H9 (cell line): ENCODE measurements at regions not wholly inside any gene's neighbourhood (a gene's known extent, or its start where the extent isn't known, plus 50 kb on each side); places are given as distances from the start of the nearest gene placed in this dataset.

Experiments
- DNase-seq: peaks from one replicate; pipeline ENCODE4 v3.0.0-alpha.2; 2017
- H2AFZ ChIP-seq: one replicate; pipeline ENCODE4 v1.6.1; 2013; ENCODE audit warnings: mild to moderate bottlenecking, low read length, control low read depth, moderate library complexity
- H2AK5ac ChIP-seq: 2 replicates; pipeline ENCODE4 v1.6.1; 2013; ENCODE audit warnings: low read length, control low read depth, mixed read lengths; ENCODE audit not compliant: insufficient read length
- H2BK120ac ChIP-seq: one replicate; pipeline ENCODE4 v1.6.1; 2013; ENCODE audit warnings: low read depth, mild to moderate bottlenecking, low read length, control low read depth, inconsistent platforms; ENCODE audit not compliant: poor library complexity, severe bottlenecking
- H2BK12ac ChIP-seq: 2 replicates; pipeline ENCODE4 v1.6.1; 2013; ENCODE audit warnings: low read length, control low read depth, mixed read lengths, low read depth; ENCODE audit not compliant: insufficient read length
- H2BK15ac ChIP-seq: 2 replicates; pipeline ENCODE4 v1.6.1; 2013; ENCODE audit warnings: low read depth, low read length, control low read depth
- H2BK20ac ChIP-seq: one replicate; pipeline ENCODE4 v1.6.1; 2013; ENCODE audit warnings: low read depth, mild to moderate bottlenecking, low read length, control low read depth, inconsistent platforms; ENCODE audit not compliant: poor library complexity, severe bottlenecking
- H2BK5ac ChIP-seq: 2 replicates; pipeline ENCODE4 v1.6.1; 2013; ENCODE audit warnings: low read length, control low read depth, mixed read lengths; ENCODE audit not compliant: insufficient read length
- H3K14ac ChIP-seq: 2 replicates; pipeline ENCODE4 v1.6.1; 2013; ENCODE audit warnings: low read length, control low read depth; ENCODE audit not compliant: insufficient read depth
- H3K18ac ChIP-seq: 2 replicates; pipeline ENCODE4 v1.6.1; 2013; ENCODE audit warnings: low read depth, mild to moderate bottlenecking, mixed read lengths, low read length, control low read depth; ENCODE audit not compliant: insufficient read length
- H3K23ac ChIP-seq: 2 replicates; pipeline ENCODE4 v1.6.1; 2013; ENCODE audit warnings: low read length, control low read depth, mixed read lengths, low read depth; ENCODE audit not compliant: insufficient read length
- H3K23me2 ChIP-seq: 2 replicates; pipeline ENCODE4 v1.6.1; 2013; ENCODE audit warnings: low read depth, mild to moderate bottlenecking, mixed read lengths, low read length, control low read depth; ENCODE audit not compliant: insufficient read length, poor library complexity, severe bottlenecking
- H3K27ac ChIP-seq: 2 replicates; pipeline ENCODE4 v1.5.1; 2013; ENCODE audit warnings: low read length, control low read depth, mixed read lengths, low read depth; ENCODE audit not compliant: insufficient read length
- H3K27me3 ChIP-seq: 2 replicates; pipeline ENCODE4 v1.6.1; 2013; ENCODE audit warnings: low read length, control low read depth, inconsistent platforms; ENCODE audit not compliant: insufficient read depth
- H3K4ac ChIP-seq: 2 replicates; pipeline ENCODE4 v1.6.1; 2013; ENCODE audit warnings: low read depth, mild to moderate bottlenecking, control low read depth, inconsistent platforms, low read length, moderate library complexity
- H3K4me1 ChIP-seq: 2 replicates; pipeline ENCODE4 v1.6.1; 2013; ENCODE audit warnings: low read length, control low read depth, inconsistent platforms; ENCODE audit not compliant: insufficient read depth
- H3K4me2 ChIP-seq: 2 replicates; pipeline ENCODE4 v1.6.1; 2013; ENCODE audit warnings: low read length, control low read depth, mixed read lengths; ENCODE audit not compliant: insufficient read length, insufficient read depth
- H3K56ac ChIP-seq: 2 replicates; pipeline ENCODE4 v1.6.1; 2013; ENCODE audit warnings: low read depth, mild to moderate bottlenecking, mixed read lengths, low read length, control low read depth; ENCODE audit not compliant: insufficient read length
- H3K79me1 ChIP-seq: 2 replicates; pipeline ENCODE4 v1.6.1; 2013; ENCODE audit warnings: low read depth, mild to moderate bottlenecking, moderate library complexity, low read length, control low read depth, inconsistent platforms; ENCODE audit not compliant: insufficient read depth, poor library complexity, severe bottlenecking
- H3K79me2 ChIP-seq: 2 replicates; pipeline ENCODE4 v1.6.1; 2013; ENCODE audit warnings: low read length, control low read depth, inconsistent platforms; ENCODE audit not compliant: insufficient read depth
- H3K9ac ChIP-seq: 2 replicates; pipeline ENCODE4 v1.6.1; 2013; ENCODE audit warnings: low read length, control low read depth, mixed read lengths; ENCODE audit not compliant: insufficient read length; ENCODE audit errors: extremely low read depth
- H3K9me3 ChIP-seq: one replicate; pipeline ENCODE4 v1.6.1; 2013; ENCODE audit warnings: low read depth, low read length, inconsistent platforms; ENCODE audit not compliant: control insufficient read depth
- H3T11ph ChIP-seq: one replicate; pipeline ENCODE4 v1.6.1; 2013; ENCODE audit warnings: mild to moderate bottlenecking, low read length, control low read depth, inconsistent platforms
- H4K20me1 ChIP-seq: one replicate; pipeline ENCODE4 v1.6.1; 2013; ENCODE audit not compliant: control insufficient read depth, insufficient read length, insufficient read depth
- H4K5ac ChIP-seq: 2 replicates; pipeline ENCODE4 v1.6.1; 2013; ENCODE audit warnings: low read depth, mild to moderate bottlenecking, mixed read lengths, low read length, control low read depth; ENCODE audit not compliant: insufficient read length
- H4K8ac ChIP-seq: replicated peaks from 2 replicates; pipeline ENCODE4 v1.6.1; 2013; ENCODE audit warnings: low read length, control low read depth, mixed read lengths, low read depth; ENCODE audit not compliant: insufficient read length
- H4K91ac ChIP-seq: 2 replicates; pipeline ENCODE4 v1.6.1; 2013; ENCODE audit warnings: low read depth, mild to moderate bottlenecking, moderate library complexity, mixed read lengths, low read length, control low read depth; ENCODE audit not compliant: insufficient read length
- H3K27ac Mint-ChIP-seq, 3 experiments: 2 replicates in 2 of 3; 3 replicates in 1 of 3; pipeline ENCODE4 v1.8.0; 2020 to 2021; ENCODE audit warnings: mixed read lengths in 3 of 3, mild to moderate bottlenecking in 1 of 3, moderate library complexity in 1 of 3
- H3K27me3 Mint-ChIP-seq: 2 replicates; pipeline ENCODE4 v1.8.0; 2021; ENCODE audit warnings: low read depth, mild to moderate bottlenecking, moderate library complexity, mixed read lengths
- H3K36me3 Mint-ChIP-seq, 3 experiments: 2 replicates in 2 of 3; 3 replicates in 1 of 3; pipeline ENCODE4 v1.8.0; 2020 to 2021; ENCODE audit warnings: low read depth in 3 of 3, mixed read lengths in 3 of 3; ENCODE audit not compliant: insufficient read depth in 1 of 3
- H3K4me1 Mint-ChIP-seq, 2 experiments: 2 replicates each; pipeline ENCODE4 v1.8.0; 2020; ENCODE audit warnings: mixed read lengths in 2 of 2
- H3K4me3 Mint-ChIP-seq, 2 experiments: 2 replicates in 1 of 2; 3 replicates in 1 of 2; pipeline ENCODE4 v1.8.0; 2020 to 2021; ENCODE audit warnings: mild to moderate bottlenecking in 2 of 2, mixed read lengths in 2 of 2, moderate library complexity in 1 of 2
- H3K9me3 Mint-ChIP-seq, 2 experiments: 2 replicates in 1 of 2; 3 replicates in 1 of 2; pipeline ENCODE4 v1.8.0; 2020; ENCODE audit warnings: mild to moderate bottlenecking in 2 of 2, mixed read lengths in 2 of 2, moderate library complexity in 1 of 2
- WGBS: extraction: QIAGEN DNeasy Blood & Tissue Kit; methylation state at CpG from one replicate; pipeline ENCODE4 v1.1.7; 2013; ENCODE audit warnings: missing lambda C conversion rate, low lambda C conversion rate, mixed read lengths; ENCODE audit not compliant: insufficient read length; ENCODE audit errors: extremely low coverage; 5-methylcytosine and 5-hydroxymethylcytosine counted together
- TF ChIP-seq, protein P1 (sequence below): fragments of 200-600 bp; sonication (generic); conservative IDR thresholded peaks from 3 replicates; pipeline ENCODE4 v1.8.0; 2021; ENCODE audit warnings: antibody characterized with exemption, mild to moderate bottlenecking

DNA sequence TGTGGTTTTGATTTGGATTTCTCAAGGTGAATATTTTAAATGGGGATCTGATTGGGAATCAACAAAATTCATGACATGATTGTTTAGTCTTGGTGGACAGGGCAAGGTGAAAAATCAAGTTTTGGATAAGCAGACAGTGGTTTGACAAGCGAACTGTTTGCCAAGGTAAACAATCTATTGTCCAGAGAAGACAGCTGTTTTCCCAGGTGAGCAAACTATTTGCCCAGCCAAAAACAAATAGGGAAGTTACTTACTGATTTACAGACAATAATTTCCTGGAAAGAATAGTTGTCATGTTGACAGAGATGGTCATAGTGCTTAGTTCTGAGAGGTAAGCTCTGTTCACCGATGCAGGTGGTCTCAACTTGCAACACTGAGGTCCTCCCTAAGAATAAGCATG lies 94.0 kb upstream of the STEAP1B start:
- Mint-ChIP-seq H3K4me1 (peaks cover 15 to 20% of the 10 kb centered on the region in 2 experiments), H3K27ac (no peak overlapping the region), H3K9me3 (peaks cover 2 to 3% of the 10 kb centered on the region in 2 experiments; a peak in 2 of 5 replicates), H3K36me3 (peaks cover 0 to 4% (median 0%) of the 10 kb centered on the region in 3 experiments; a peak in 3 of 7 replicates), H3K4me3 (no peak overlapping the region), H3K27me3 (no peaks in the 10 kb centered on the region)
- Histone ChIP-seq H3K23me2 (no peaks in the 10 kb centered on the region), H3K4me1 (peaks cover 5% of the 10 kb centered on the region; the same call in 1 of the 2 replicates), H3K9me3 (no peaks in the 10 kb centered on the region), H3K9ac (no peak overlapping the region), H3K4me2 (no peak overlapping the region), H3T11ph (no peak overlapping the region), H4K8ac (no peak overlapping the region), H2BK15ac (no peak overlapping the region), H4K5ac (no peak overlapping the region), H3K79me1 (no peaks in the 10 kb centered on the region), H3K27me3 (no peaks in the 10 kb centered on the region), H3K23ac (no peak overlapping the region), H4K20me1 (no peaks in the 10 kb centered on the region), H3K14ac (no peak overlapping the region), H3K18ac (no peak overlapping the region), H3K56ac (no peak overlapping the region), H3K79me2 (no peaks in the 10 kb centered on the region), H2BK20ac (no peak overlapping the region), H2AFZ (no peak overlapping the region), H2BK12ac (no peak overlapping the region), H4K91ac (no peak overlapping the region), H3K27ac (no peak overlapping the region), H3K4ac (no peak overlapping the region), H2BK5ac (no peak overlapping the region), H2AK5ac (no peak overlapping the region), H2BK120ac (no peak overlapping the region)
- no CpG with 5 or more reads among the region's 2 CpGs for WGBS
- TF ChIP-seq, protein P1, sequence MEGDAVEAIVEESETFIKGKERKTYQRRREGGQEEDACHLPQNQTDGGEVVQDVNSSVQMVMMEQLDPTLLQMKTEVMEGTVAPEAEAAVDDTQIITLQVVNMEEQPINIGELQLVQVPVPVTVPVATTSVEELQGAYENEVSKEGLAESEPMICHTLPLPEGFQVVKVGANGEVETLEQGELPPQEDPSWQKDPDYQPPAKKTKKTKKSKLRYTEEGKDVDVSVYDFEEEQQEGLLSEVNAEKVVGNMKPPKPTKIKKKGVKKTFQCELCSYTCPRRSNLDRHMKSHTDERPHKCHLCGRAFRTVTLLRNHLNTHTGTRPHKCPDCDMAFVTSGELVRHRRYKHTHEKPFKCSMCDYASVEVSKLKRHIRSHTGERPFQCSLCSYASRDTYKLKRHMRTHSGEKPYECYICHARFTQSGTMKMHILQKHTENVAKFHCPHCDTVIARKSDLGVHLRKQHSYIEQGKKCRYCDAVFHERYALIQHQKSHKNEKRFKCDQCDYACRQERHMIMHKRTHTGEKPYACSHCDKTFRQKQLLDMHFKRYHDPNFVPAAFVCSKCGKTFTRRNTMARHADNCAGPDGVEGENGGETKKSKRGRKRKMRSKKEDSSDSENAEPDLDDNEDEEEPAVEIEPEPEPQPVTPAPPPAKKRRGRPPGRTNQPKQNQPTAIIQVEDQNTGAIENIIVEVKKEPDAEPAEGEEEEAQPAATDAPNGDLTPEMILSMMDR, result no peak
- DNase-seq, result no peak
